Ishikawa (cell line): ENCODE measurements at regions not wholly inside any gene's neighbourhood (a gene's known extent, or its start where the extent isn't known, plus 50 kb on each side); places are given as distances from the start of the nearest gene placed in this dataset.

Experiments used
- CEBPB ChIP-seq: IDR thresholded peaks from 2 replicates; pipeline ENCODE4 v1.6.1; 2012
- CREB1 ChIP-seq: IDR thresholded peaks from 2 replicates; pipeline ENCODE4 v1.6.1; 2012; ENCODE audit warnings: low read depth
- EGR1 ChIP-seq: IDR thresholded peaks from 2 replicates; pipeline ENCODE4 v1.6.1; 2012
- EP300 ChIP-seq: IDR thresholded peaks from 2 replicates; pipeline ENCODE4 v1.6.1; 2012; ENCODE audit warnings: borderline replicate concordance
- FOXM1 ChIP-seq: IDR thresholded peaks from 2 replicates; pipeline ENCODE4 v1.6.1; 2012; ENCODE audit warnings: low read depth, borderline replicate concordance
- NFIC ChIP-seq: IDR thresholded peaks from 2 replicates; pipeline ENCODE4 v1.6.1; 2012
- RAD21 ChIP-seq: IDR thresholded peaks from 2 replicates; pipeline ENCODE4 v1.6.1; 2012; ENCODE audit warnings: low read depth
- TAF1 ChIP-seq: IDR thresholded peaks from 2 replicates; pipeline ENCODE4 v1.6.1; 2012; ENCODE audit warnings: low read depth, mild to moderate bottlenecking
- TCF12 ChIP-seq: IDR thresholded peaks from 2 replicates; pipeline ENCODE4 v1.6.1; 2012; ENCODE audit warnings: low read depth
- TEAD4 ChIP-seq: IDR thresholded peaks from 2 replicates; pipeline ENCODE4 v1.6.1; 2012
- YY1 ChIP-seq: IDR thresholded peaks from 2 replicates; pipeline ENCODE4 v1.6.1; 2012; ENCODE audit warnings: low read depth
- ZBTB7A ChIP-seq: IDR thresholded peaks from 2 replicates; pipeline ENCODE4 v1.6.1; 2012; ENCODE audit warnings: low read depth
- TF ChIP-seq, protein P1 (sequence below): IDR thresholded peaks from 2 replicates; pipeline ENCODE4 v1.6.1; 2012; ENCODE audit warnings: low read depth, mild to moderate bottlenecking
- TF ChIP-seq, protein P2 (sequence below): IDR thresholded peaks from 2 replicates; pipeline ENCODE4 v1.6.1; 2012
- TF ChIP-seq, protein P3 (sequence below): IDR thresholded peaks from 2 replicates; pipeline ENCODE4 v1.6.1; 2012

DNA sequence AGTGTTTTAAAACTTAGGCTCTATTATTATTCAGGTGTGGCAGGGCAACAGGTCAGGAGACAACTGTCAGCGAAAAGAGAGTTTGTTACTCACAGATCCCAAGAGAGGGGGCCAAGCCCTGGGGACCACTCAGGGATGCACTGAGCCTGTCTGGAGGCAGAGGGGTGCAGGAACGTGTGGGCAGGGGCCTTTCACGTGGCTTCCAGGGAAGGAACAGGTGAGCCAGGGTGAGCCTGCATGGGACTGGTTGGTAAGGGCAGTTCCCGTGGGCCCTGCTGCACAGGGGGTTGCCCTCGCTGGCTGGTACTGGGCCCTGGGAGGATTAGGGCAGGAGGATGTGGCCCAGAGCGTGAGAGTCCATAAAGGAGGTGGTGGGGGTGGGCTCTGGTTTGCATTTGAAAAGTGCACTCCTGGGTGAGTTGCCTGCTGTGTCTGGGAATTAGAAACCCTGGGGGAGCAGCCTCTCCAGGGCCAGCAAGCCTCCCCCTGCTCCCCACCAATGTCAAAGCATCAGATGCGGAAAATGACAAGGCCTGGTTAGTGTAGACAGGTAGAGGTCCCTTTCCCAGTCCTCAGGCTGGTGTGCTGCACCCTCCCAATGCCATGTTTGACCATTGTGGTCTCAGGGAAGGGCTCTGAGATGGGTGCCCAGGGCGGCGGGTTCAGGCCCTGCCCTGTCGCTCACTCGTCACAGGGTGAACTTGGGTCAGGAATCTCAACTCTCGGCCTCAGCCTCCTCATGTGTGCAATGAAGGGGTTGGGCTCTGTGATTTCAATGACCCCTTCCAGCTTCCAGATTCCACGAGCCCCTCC is 127.4 kb upstream of the RPS6KA2 start:
- TF ChIP-seq, protein P1, sequence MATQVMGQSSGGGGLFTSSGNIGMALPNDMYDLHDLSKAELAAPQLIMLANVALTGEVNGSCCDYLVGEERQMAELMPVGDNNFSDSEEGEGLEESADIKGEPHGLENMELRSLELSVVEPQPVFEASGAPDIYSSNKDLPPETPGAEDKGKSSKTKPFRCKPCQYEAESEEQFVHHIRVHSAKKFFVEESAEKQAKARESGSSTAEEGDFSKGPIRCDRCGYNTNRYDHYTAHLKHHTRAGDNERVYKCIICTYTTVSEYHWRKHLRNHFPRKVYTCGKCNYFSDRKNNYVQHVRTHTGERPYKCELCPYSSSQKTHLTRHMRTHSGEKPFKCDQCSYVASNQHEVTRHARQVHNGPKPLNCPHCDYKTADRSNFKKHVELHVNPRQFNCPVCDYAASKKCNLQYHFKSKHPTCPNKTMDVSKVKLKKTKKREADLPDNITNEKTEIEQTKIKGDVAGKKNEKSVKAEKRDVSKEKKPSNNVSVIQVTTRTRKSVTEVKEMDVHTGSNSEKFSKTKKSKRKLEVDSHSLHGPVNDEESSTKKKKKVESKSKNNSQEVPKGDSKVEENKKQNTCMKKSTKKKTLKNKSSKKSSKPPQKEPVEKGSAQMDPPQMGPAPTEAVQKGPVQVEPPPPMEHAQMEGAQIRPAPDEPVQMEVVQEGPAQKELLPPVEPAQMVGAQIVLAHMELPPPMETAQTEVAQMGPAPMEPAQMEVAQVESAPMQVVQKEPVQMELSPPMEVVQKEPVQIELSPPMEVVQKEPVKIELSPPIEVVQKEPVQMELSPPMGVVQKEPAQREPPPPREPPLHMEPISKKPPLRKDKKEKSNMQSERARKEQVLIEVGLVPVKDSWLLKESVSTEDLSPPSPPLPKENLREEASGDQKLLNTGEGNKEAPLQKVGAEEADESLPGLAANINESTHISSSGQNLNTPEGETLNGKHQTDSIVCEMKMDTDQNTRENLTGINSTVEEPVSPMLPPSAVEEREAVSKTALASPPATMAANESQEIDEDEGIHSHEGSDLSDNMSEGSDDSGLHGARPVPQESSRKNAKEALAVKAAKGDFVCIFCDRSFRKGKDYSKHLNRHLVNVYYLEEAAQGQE = no peak
- no peak for TF ChIP-seq EP300
- TF ChIP-seq, protein P2, sequence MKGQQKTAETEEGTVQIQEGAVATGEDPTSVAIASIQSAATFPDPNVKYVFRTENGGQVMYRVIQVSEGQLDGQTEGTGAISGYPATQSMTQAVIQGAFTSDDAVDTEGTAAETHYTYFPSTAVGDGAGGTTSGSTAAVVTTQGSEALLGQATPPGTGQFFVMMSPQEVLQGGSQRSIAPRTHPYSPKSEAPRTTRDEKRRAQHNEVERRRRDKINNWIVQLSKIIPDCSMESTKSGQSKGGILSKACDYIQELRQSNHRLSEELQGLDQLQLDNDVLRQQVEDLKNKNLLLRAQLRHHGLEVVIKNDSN = no peak
- TF ChIP-seq RAD21 = no peak
- TF ChIP-seq TCF12 = no peak
- TF ChIP-seq TEAD4 = no peak
- no peak for TF ChIP-seq EGR1
- TF ChIP-seq YY1 = no peak
- no peak for TF ChIP-seq ZBTB7A
- TF ChIP-seq, protein P3, sequence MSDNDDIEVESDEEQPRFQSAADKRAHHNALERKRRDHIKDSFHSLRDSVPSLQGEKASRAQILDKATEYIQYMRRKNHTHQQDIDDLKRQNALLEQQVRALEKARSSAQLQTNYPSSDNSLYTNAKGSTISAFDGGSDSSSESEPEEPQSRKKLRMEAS = no peak
- no peak for TF ChIP-seq FOXM1
- no peak for TF ChIP-seq CREB1
- TF ChIP-seq TAF1 = no peak
- no peak for TF ChIP-seq NFIC
- TF ChIP-seq CEBPB = no peak

DNA sequence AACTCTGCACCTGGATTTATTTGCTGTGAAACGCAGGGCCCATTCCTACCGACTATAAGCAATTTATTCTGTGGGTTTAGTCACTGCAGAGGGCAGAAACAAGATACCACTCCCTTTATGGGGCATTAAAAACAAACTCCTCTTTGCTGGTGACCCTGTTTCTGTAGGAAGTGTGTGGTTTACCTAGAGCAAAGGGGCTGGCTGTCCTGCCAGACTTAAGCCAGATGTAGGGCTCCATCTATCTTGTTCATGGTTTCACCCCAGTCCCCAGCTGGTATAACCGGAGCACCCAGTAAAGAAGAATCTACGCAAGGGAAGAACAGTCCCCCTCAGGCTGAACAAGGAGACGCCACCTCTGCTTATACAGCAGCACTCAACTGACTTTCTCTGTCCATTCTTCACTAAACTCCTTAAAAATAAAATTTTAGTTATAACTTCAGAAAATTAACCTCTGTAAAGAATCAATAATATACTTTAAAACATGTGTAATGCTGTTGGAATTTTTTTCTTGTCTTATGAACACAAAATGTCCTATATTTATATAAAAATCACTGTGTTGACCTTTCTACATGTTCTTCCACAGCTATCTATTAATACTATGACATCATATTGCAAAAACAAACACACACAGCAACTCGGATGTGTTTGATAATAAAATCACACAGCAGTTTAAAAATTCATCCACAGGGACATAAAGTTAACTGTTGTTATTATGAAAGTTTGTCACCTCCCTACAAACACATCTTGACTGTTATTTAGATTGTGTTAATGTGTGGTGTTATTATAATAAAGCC is 126.1 kb upstream of the RPS6KA2 start:
- TF ChIP-seq, protein P2 = no peak
- TF ChIP-seq CEBPB = no peak
- TF ChIP-seq ZBTB7A = no peak
- no peak for TF ChIP-seq NFIC
- no peak for TF ChIP-seq YY1
- no peak for TF ChIP-seq TAF1
- TF ChIP-seq EP300 = no peak
- TF ChIP-seq, protein P1 = no peak
- no peak for TF ChIP-seq CREB1
- no peak for TF ChIP-seq TCF12
- TF ChIP-seq TEAD4 = no peak
- no peak for TF ChIP-seq RAD21
- no peak for TF ChIP-seq EGR1
- TF ChIP-seq, protein P3 = no peak
- TF ChIP-seq FOXM1 = no peak

DNA sequence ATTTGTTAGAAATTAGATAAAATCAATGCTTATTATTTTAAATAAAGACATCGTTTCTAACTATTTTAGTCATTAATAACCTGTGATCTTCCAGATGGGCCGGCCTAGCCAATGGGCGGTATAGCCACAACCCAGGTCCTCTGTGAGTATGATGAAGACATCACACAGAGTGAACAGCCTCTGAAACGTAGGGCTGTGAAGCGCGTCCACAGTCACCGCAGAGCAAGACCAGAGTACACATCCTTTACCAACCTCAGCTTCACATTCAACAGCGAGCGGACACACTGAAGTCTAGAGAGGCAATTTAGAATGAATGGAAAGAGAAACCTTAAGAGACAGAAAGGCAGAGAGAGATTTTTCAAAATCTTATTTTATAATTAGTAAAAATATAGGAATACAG is 125.0 kb upstream of the RPS6KA2 start:
- no peak for TF ChIP-seq EP300
- TF ChIP-seq YY1 = no peak
- no peak for TF ChIP-seq NFIC
- no peak for TF ChIP-seq TCF12
- TF ChIP-seq CREB1 = no peak
- no peak for TF ChIP-seq TEAD4
- TF ChIP-seq, protein P1 = no peak
- no peak for TF ChIP-seq TAF1
- TF ChIP-seq RAD21 = no peak
